A549 (cell line): ENCODE measurements at regions not wholly inside any gene's neighbourhood (a gene's known extent, or its start where the extent isn't known, plus 50 kb on each side); places are given as distances from the start of the nearest gene placed in this dataset.

Source experiments
- ATAC-seq, 2 experiments: fragments of 200-7000 bp in 1 of 2; fragments of >200 bp in 1 of 2; cut with Nextera tagmentation in 1 of 2; cut with Tn5 transposase in 1 of 2; 3 replicates each; pipeline versions ENCODE4 v1.8.0 to v1.9.1; 2018 to 2020; ENCODE audit warnings: mild to moderate bottlenecking in 1 of 2, moderate library complexity in 1 of 2
- CTCF ChIA-PET: fragments of 300-600 bp; sonication (Branson Sonifier 250); formaldehyde crosslinking; extraction: SDS; loops from one replicate; lab custom pipeline; 2021; ENCODE audit warnings: antibody characterized with exemption, inconsistent platforms; lab: Yijun Ruan, JAX
- POLR2A ChIA-PET: fragments of 350-600 bp; formaldehyde crosslinking; extraction: SDS; loops from one replicate; lab custom pipeline; 2021; ENCODE audit warnings: antibody characterized with exemption, inconsistent platforms; lab: Yijun Ruan, JAX
- DNase-seq, 2 experiments: peaks; one replicate each; pipeline versions ENCODE4 v3.0.0 to v3.0.0-alpha.2; 2011 to 2016; ENCODE audit warnings: low read depth in 1 of 2, low spot score in 1 of 2
- FAIRE-seq: peaks from 2 replicates; lab custom pipeline; 2011; peaks lifted over from hg19 to GRCh38; lab: Jason Lieb, UNC
- H3K27ac ChIP-seq, 2 experiments: fragments of >200 bp; sonication (Bioruptor Twin); formaldehyde crosslinking; 3 replicates each; pipeline ENCODE4 v1.5.1; 2016 to 2017
- H3K4me1 ChIP-seq: fragments of >200 bp; sonication (Bioruptor Twin); formaldehyde crosslinking; 3 replicates; pipeline ENCODE4 v1.6.1; 2016
- H3K4me2 ChIP-seq: fragments of >200 bp; sonication (Bioruptor Twin); formaldehyde crosslinking; 3 replicates; pipeline ENCODE4 v1.6.1; 2016
- H3K4me3 ChIP-seq: fragments of >200 bp; sonication (Bioruptor Twin); formaldehyde crosslinking; 3 replicates; pipeline ENCODE4 v1.5.1; 2016
- H3K9me3 ChIP-seq: fragments of >200 bp; sonication (Bioruptor Twin); formaldehyde crosslinking; 3 replicates; pipeline ENCODE4 v1.6.1; 2016
- BHLHE40 ChIP-seq: IDR thresholded peaks from 2 replicates; pipeline ENCODE4 v1.6.1; 2012; ENCODE audit warnings: low read depth, low read length, inconsistent platforms
- CEBPB ChIP-seq, 2 experiments: fragments of >200 bp in 1 of 2; sonication (Bioruptor Twin) in 1 of 2; formaldehyde crosslinking in 1 of 2; IDR thresholded peaks; 2 replicates each; pipeline ENCODE4 v1.6.1; 2012 to 2016
- CHD4 ChIP-seq: fragments of 200-600 bp; sonication (generic); IDR thresholded peaks from 2 replicates; pipeline ENCODE4 v1.6.1; 2016; ENCODE audit warnings: antibody characterized with exemption, mild to moderate bottlenecking, borderline replicate concordance
- EHMT2 ChIP-seq: fragments of 200-600 bp; sonication (generic); IDR thresholded peaks from 2 replicates; pipeline ENCODE4 v1.6.1; 2016; ENCODE audit warnings: antibody characterized with exemption, low read depth, mild to moderate bottlenecking, moderate library complexity
- FOSB ChIP-seq: fragments of 250-450 bp; sonication (Bioruptor Pico); IDR thresholded peaks from 2 replicates; pipeline ENCODE4 v1.5.0; 2020; ENCODE audit warnings: mild to moderate bottlenecking, moderate library complexity
- FOSL2 ChIP-seq, 2 experiments: fragments of 450-650 bp in 1 of 2; fragments of >200 bp in 1 of 2; sonication (Bioruptor Twin) in 1 of 2; formaldehyde crosslinking; IDR thresholded peaks; 2 replicates each; pipeline versions ENCODE4 v1.5.0 to v1.6.1; 2016 to 2020; ENCODE audit warnings: mild to moderate bottlenecking in 1 of 2, moderate library complexity in 1 of 2
- FOXS1 ChIP-seq: fragments of 250-450 bp; sonication (Bioruptor Pico); IDR thresholded peaks from 2 replicates; pipeline ENCODE4 v1.5.0; 2020; ENCODE audit warnings: mild to moderate bottlenecking, moderate library complexity
- HDAC2 ChIP-seq: fragments of 200-600 bp; sonication (generic); IDR thresholded peaks from 2 replicates; pipeline ENCODE4 v1.6.1; 2016
- HOXA7 ChIP-seq: fragments of 250-450 bp; sonication (Bioruptor Pico); IDR thresholded peaks from 2 replicates; pipeline ENCODE4 v1.5.0; 2020; ENCODE audit warnings: mild to moderate bottlenecking, moderate library complexity
- HOXB5 ChIP-seq: fragments of 250-450 bp; sonication (Bioruptor Pico); IDR thresholded peaks from 2 replicates; pipeline ENCODE4 v1.5.0; 2020; ENCODE audit warnings: mild to moderate bottlenecking, moderate library complexity
- JUNB ChIP-seq: fragments of >200 bp; sonication (Bioruptor Twin); formaldehyde crosslinking; IDR thresholded peaks from 2 replicates; pipeline ENCODE4 v1.6.1; 2016
- MAZ ChIP-seq: fragments of 150-350 bp; IDR thresholded peaks from 2 replicates; pipeline ENCODE4 v1.6.1; 2014; ENCODE audit warnings: antibody characterized with exemption, low read depth, low read length, borderline replicate concordance
- NFE2L2 ChIP-seq: fragments of 150-350 bp; conservative IDR thresholded peaks from 2 replicates; pipeline ENCODE4 v1.6.1; 2014; ENCODE audit warnings: low read length
- NPAS2 ChIP-seq: fragments of 250-450 bp; sonication (Bioruptor Pico); IDR thresholded peaks from 2 replicates; pipeline ENCODE4 v1.8.0; 2022; ENCODE audit warnings: mild to moderate bottlenecking, moderate library complexity, borderline replicate concordance
- NR3C1 ChIP-seq: fragments of >200 bp; sonication (Bioruptor Twin); formaldehyde crosslinking; IDR thresholded peaks from 3 replicates; pipeline ENCODE4 v1.6.1; 2017
- PHF8 ChIP-seq: fragments of 200-600 bp; sonication (generic); IDR thresholded peaks from 2 replicates; pipeline ENCODE4 v1.6.1; 2016; ENCODE audit warnings: low read depth, mild to moderate bottlenecking, antibody characterized with exemption, moderate library complexity, borderline replicate concordance
- POLR2A ChIP-seq: IDR thresholded peaks from 2 replicates; pipeline ENCODE4 v1.6.1; 2012; ENCODE audit warnings: mild to moderate bottlenecking, low read length
- POLR2AphosphoS2 ChIP-seq: conservative IDR thresholded peaks from 2 replicates; pipeline ENCODE4 v1.6.1; 2012; ENCODE audit warnings: low read length, improper control_type of control experiment, inconsistent platforms
- RCOR1 ChIP-seq: fragments of 150-350 bp; IDR thresholded peaks from 2 replicates; pipeline ENCODE4 v1.6.1; 2014; ENCODE audit warnings: antibody characterized with exemption, low read length, low read depth
- SMC3 ChIP-seq: fragments of >200 bp; sonication (Bioruptor Twin); formaldehyde crosslinking; IDR thresholded peaks from 3 replicates; pipeline ENCODE4 v1.6.1; 2018; ENCODE audit warnings: inconsistent platforms
- SREBF2 ChIP-seq: fragments of 450-650 bp; IDR thresholded peaks from 2 replicates; pipeline ENCODE4 v1.6.1; 2014; ENCODE audit warnings: mild to moderate bottlenecking, moderate library complexity
- TFCP2L1 ChIP-seq: fragments of 250-450 bp; sonication (Bioruptor Pico); IDR thresholded peaks from 2 replicates; pipeline ENCODE4 v1.5.0; 2021; ENCODE audit warnings: mild to moderate bottlenecking
- ZFP36 ChIP-seq: fragments of 450-650 bp; IDR thresholded peaks from 2 replicates; pipeline ENCODE4 v1.6.1; 2014; ENCODE audit warnings: borderline replicate concordance; ENCODE audit not compliant: partially characterized antibody
- ZNF302 ChIP-seq: fragments of 250-450 bp; sonication (Bioruptor Pico); IDR thresholded peaks from 2 replicates; pipeline ENCODE4 v1.9.0; 2021; ENCODE audit warnings: inconsistent platforms, mild to moderate bottlenecking, moderate library complexity
- WGBS: methylation state at CpG from one replicate; pipeline ENCODE4 v1.1.6; 2017; ENCODE audit errors: missing lambda C conversion rate; 5-methylcytosine and 5-hydroxymethylcytosine counted together
- TF ChIP-seq, protein P1 (sequence below): fragments of 450-650 bp; IDR thresholded peaks from 2 replicates; pipeline ENCODE4 v1.6.1; 2014; ENCODE audit warnings: antibody characterized with exemption
- TF ChIP-seq, protein P2 (sequence below): fragments of 250-450 bp; sonication (Bioruptor Pico); IDR thresholded peaks from 2 replicates; pipeline ENCODE4 v1.5.0; 2020; ENCODE audit warnings: low read depth, mild to moderate bottlenecking, moderate library complexity
- TF ChIP-seq, protein P3 (sequence below): fragments of 150-350 bp; IDR thresholded peaks from 2 replicates; pipeline ENCODE4 v1.6.1; 2014; ENCODE audit warnings: low read depth, mild to moderate bottlenecking, low read length
- TF ChIP-seq, protein P4 (sequence below): IDR thresholded peaks from 2 replicates; pipeline ENCODE4 v1.6.1; 2012; ENCODE audit warnings: low read depth, borderline replicate concordance
- TF ChIP-seq, protein P5 (sequence below): IDR thresholded peaks from 2 replicates; pipeline ENCODE4 v1.6.1; 2012
- TF ChIP-seq, protein P6 (sequence below): IDR thresholded peaks from 2 replicates; pipeline ENCODE4 v1.6.1; 2012

DNA sequence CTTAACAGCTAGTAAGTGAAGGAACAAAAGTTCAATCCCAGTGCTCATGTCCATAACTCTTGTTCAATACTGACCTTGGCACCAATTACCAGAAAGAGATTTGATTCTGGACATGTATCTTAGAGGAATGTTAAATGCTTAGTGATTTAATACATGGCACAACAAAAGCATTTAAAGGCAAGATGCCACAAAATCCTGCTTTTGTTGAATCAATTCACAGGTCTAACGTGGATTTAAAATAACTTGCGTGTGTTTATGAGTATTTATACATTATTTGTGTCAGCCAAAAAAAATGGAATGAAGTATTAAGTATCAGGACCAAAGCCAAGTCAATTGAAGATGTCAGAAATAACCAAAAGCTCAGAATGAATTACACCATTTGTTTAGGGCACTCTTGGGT is 85.4 kb upstream of the GIMD1 start:
- Histone ChIP-seq H3K4me3 (no peak overlapping the region), H3K4me1 (no peaks in the 10 kb centered on the region), H3K9me3 (no peaks in the 10 kb centered on the region), H3K27ac (no peak overlapping the region), H3K4me2 (no peak overlapping the region)
- ChIA-PET POLR2A (no interaction called here), CTCF (no interaction called here)
- ATAC-seq = no peak
- no peak for DNase-seq
- no peak for FAIRE-seq
- no peak for TF ChIP-seq MAZ
- no peak for TF ChIP-seq FOSL2 (IDR thresholded peaks at IDR 0.05)
- TF ChIP-seq FOSL2 (CRISPR knock-in tag; IDR thresholded peaks at IDR 0.05) = no peak
- TF ChIP-seq FOSB = no peak
- no peak for TF ChIP-seq CEBPB (IDR thresholded peaks at IDR 0.05)
- WGBS = 4% methylated on average over 2 of the region's 2 CpGs

DNA sequence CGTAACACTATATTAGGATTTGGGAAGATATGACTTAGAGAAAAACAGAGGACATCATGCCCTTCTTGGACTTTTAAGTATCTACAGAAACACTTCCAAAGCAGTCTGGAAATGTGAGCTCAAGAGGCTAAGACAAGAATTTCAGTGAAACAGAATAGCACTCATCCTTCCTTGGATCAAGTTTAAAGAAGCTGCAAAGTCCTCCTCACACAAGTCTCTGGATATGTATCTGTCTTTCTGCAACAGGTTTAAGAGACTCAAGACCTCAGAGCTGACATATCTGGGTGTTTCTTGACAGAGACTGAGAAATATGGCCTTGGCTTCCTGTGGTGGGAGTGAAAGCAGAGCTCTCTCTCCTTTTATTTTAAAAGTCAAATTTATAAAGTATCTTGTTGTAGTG is 82.5 kb upstream of the GIMD1 start:
- Histone ChIP-seq H3K4me1 (no peaks in the 10 kb centered on the region), H3K9me3 (no peaks in the 10 kb centered on the region), H3K4me2 (no peak overlapping the region), H3K27ac (no peak overlapping the region), H3K4me3 (no peak overlapping the region)
- TF ChIP-seq JUNB (no peak), SREBF2 (no peak), POLR2A (no peak), POLR2AphosphoS2 (no peak), FOXS1 (no peak), EHMT2 (no peak), NPAS2 (CRISPR knock-in tag) (no peak), CEBPB (IDR thresholded peaks at IDR 0.05) (no peak), HOXA7 (CRISPR knock-in tag) (no peak), HOXB5 (no peak), BHLHE40 (no peak), TFCP2L1 (CRISPR knock-in tag) (no peak), FOSB (no peak)
- TF ChIP-seq, protein P1, sequence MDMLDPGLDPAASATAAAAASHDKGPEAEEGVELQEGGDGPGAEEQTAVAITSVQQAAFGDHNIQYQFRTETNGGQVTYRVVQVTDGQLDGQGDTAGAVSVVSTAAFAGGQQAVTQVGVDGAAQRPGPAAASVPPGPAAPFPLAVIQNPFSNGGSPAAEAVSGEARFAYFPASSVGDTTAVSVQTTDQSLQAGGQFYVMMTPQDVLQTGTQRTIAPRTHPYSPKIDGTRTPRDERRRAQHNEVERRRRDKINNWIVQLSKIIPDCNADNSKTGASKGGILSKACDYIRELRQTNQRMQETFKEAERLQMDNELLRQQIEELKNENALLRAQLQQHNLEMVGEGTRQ = no peak
- TF ChIP-seq, protein P2, sequence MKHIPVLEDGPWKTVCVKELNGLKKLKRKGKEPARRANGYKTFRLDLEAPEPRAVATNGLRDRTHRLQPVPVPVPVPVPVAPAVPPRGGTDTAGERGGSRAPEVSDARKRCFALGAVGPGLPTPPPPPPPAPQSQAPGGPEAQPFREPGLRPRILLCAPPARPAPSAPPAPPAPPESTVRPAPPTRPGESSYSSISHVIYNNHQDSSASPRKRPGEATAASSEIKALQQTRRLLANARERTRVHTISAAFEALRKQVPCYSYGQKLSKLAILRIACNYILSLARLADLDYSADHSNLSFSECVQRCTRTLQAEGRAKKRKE = no peak
- TF ChIP-seq, protein P3, sequence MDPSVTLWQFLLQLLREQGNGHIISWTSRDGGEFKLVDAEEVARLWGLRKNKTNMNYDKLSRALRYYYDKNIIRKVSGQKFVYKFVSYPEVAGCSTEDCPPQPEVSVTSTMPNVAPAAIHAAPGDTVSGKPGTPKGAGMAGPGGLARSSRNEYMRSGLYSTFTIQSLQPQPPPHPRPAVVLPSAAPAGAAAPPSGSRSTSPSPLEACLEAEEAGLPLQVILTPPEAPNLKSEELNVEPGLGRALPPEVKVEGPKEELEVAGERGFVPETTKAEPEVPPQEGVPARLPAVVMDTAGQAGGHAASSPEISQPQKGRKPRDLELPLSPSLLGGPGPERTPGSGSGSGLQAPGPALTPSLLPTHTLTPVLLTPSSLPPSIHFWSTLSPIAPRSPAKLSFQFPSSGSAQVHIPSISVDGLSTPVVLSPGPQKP = no peak
- CTCF ChIA-PET = no interaction called here
- ATAC-seq (no peak), FAIRE-seq (no peak), DNase-seq (no peak)
- WGBS = 73% methylated on average over 1 of the region's 1 CpG
- POLR2A ChIA-PET = no interaction called here

DNA sequence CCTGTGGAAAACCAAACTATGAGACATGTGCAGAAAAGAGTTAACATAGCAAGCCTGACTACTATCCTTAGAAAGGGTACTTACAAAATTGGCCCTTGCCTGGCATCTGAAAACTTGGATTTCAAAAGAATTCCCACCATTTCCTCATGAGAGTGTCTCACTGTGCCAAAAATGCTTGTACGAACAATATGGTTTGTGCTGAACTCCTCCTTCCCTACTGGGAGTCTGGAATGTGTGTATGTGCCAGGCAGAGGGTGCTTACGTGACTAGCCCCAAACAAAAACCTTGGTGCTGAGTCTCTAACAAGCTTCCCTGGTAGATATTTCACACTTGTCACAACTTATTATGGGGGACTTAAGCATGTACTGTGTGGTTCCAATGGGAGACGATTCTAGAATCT is 81.7 kb upstream of the GIMD1 start:
- ChIA-PET POLR2A (no interaction called here), CTCF (no interaction called here)
- Histone ChIP-seq H3K9me3 (no peaks in the 10 kb centered on the region), H3K4me2 (no peak overlapping the region), H3K27ac (no peak overlapping the region), H3K4me1 (no peaks in the 10 kb centered on the region), H3K4me3 (no peak overlapping the region)
- 38% methylated on average over 3 of the region's 3 CpGs for WGBS
- FAIRE-seq = no peak
- DNase-seq = no peak
- no peak for ATAC-seq
- TF ChIP-seq NFE2L2 = no peak
- TF ChIP-seq, protein P4, sequence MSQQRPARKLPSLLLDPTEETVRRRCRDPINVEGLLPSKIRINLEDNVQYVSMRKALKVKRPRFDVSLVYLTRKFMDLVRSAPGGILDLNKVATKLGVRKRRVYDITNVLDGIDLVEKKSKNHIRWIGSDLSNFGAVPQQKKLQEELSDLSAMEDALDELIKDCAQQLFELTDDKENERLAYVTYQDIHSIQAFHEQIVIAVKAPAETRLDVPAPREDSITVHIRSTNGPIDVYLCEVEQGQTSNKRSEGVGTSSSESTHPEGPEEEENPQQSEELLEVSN = no peak
- no peak for TF ChIP-seq MAZ
- TF ChIP-seq NR3C1 = no peak
- TF ChIP-seq PHF8 = no peak
- TF ChIP-seq, protein P5, sequence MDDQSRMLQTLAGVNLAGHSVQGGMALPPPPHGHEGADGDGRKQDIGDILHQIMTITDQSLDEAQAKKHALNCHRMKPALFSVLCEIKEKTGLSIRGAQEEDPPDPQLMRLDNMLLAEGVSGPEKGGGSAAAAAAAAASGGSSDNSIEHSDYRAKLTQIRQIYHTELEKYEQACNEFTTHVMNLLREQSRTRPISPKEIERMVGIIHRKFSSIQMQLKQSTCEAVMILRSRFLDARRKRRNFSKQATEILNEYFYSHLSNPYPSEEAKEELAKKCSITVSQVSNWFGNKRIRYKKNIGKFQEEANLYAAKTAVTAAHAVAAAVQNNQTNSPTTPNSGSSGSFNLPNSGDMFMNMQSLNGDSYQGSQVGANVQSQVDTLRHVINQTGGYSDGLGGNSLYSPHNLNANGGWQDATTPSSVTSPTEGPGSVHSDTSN = no peak
- TF ChIP-seq HDAC2 = no peak
- no peak for TF ChIP-seq SMC3
- no peak for TF ChIP-seq CHD4
- TF ChIP-seq, protein P3 = no peak
- TF ChIP-seq ZNF302 = no peak
- TF ChIP-seq, protein P2 = no peak
- TF ChIP-seq RCOR1 = no peak
- no peak for TF ChIP-seq JUNB
- no peak for TF ChIP-seq HOXA7 (CRISPR knock-in tag)
- TF ChIP-seq, protein P6, sequence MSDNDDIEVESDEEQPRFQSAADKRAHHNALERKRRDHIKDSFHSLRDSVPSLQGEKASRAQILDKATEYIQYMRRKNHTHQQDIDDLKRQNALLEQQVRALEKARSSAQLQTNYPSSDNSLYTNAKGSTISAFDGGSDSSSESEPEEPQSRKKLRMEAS = no peak
- TF ChIP-seq FOSL2 (IDR thresholded peaks at IDR 0.05) = no peak
- TF ChIP-seq FOSL2 (CRISPR knock-in tag; IDR thresholded peaks at IDR 0.05) = no peak
- TF ChIP-seq HOXB5 = no peak
- no peak for TF ChIP-seq ZFP36
